Heart left ventricle (tissue), 16 donors: ENCODE measurements at regions not wholly inside any gene's neighbourhood (a gene's known extent, or its start where the extent isn't known, plus 50 kb on each side); places are given as distances from the start of the nearest gene placed in this dataset.
A peak's percentile ranks its signal among the peaks of the same experiment; 100 is the strongest.

Source experiments
- ATAC-seq, 4 donors: fragments of 200-7000 bp; cut with Tn5 transposase; one replicate each; pipeline ENCODE4 v1.9.1; 2020 to 2022; ENCODE audit warnings: moderate library complexity in 4 of 4, mild to moderate bottlenecking in 3 of 4, moderate number of reproducible peaks in 1 of 4
- DNase-seq, 5 donors: peaks; one replicate each; pipeline ENCODE4 v3.0.0-alpha.2; 2020
- H3K27ac ChIP-seq, 12 donors: fragments of 200-600 bp; sonication (generic) in 4 of 12; one replicate each; pipeline versions ENCODE4 v1.5.0 to v1.8.0; 2016 to 2022; ENCODE audit warnings: mild to moderate bottlenecking in 2 of 12
- H3K27me3 ChIP-seq, 9 donors: fragments of 200-600 bp; sonication (generic) in 2 of 9; one replicate each; pipeline versions ENCODE4 v1.5.1 to v1.8.0; 2016 to 2022; ENCODE audit warnings: mild to moderate bottlenecking in 3 of 9
- H3K36me3 ChIP-seq, 9 donors: fragments of 200-600 bp; sonication (generic) in 2 of 9; one replicate each; pipeline versions ENCODE4 v1.5.0 to v1.8.0; 2018 to 2022; ENCODE audit warnings: mild to moderate bottlenecking in 2 of 9
- H3K4me1 ChIP-seq, 12 donors: fragments of 200-600 bp; sonication (generic) in 4 of 12; one replicate each; pipeline versions ENCODE4 v1.5.0 to v1.8.0; 2016 to 2022; ENCODE audit warnings: mild to moderate bottlenecking in 3 of 12
- H3K4me3 ChIP-seq, 12 donors: fragments of 200-600 bp; sonication (generic) in 4 of 12; one replicate each; pipeline versions ENCODE4 v1.5.0 to v1.8.0; 2017 to 2022; ENCODE audit warnings: mild to moderate bottlenecking in 9 of 12, moderate library complexity in 4 of 12
- H3K9me3 ChIP-seq, 12 donors: fragments of 200-600 bp; sonication (generic) in 4 of 12; one replicate each; pipeline versions ENCODE4 v1.5.0 to v1.8.0; 2016 to 2022; ENCODE audit warnings: mild to moderate bottlenecking in 1 of 12
- POLR2A ChIP-seq, 2 donors: fragments of 450-650 bp; IDR thresholded peaks; one replicate each; pipeline ENCODE4 v1.6.1; 2017; ENCODE audit warnings: antibody characterized with exemption in 2 of 2, mild to moderate bottlenecking in 2 of 2, moderate library complexity in 2 of 2
- WGBS, 4 donors: extraction: QIAGEN DNeasy Blood & Tissue Kit in 2 of 4; methylation state at CpG; one replicate each; pipeline versions ENCODE4 v1.1.5 to v1.1.7; 2013 to 2018; 5-methylcytosine and 5-hydroxymethylcytosine counted together
- intact Hi-C, 10 donors: fragments of 100-400 bp; cut with DNase I; formaldehyde crosslinking; loops; one replicate each; pipeline versions ENCODE4 v1.11.1 to v1.14.2; 2022
- TF ChIP-seq, protein P1 (sequence below), 12 donors: fragments of 200-600 bp; sonication (generic) in 4 of 12; IDR thresholded peaks; one replicate each; pipeline versions ENCODE4 v1.5.0 to v1.8.0; 2018 to 2022; ENCODE audit warnings: antibody characterized with exemption in 12 of 12, mild to moderate bottlenecking in 5 of 12
- donor health status: ischemic (EF 13 %, LVEDD 7.1; RV severe dilation, severe dysfunction).
- donor health status: healthy with polysubstance abuse.
- donor health status: DM: no; HTN: yes; CAD: no.
- donor health status: DM: no; HTN: no; CAD: no.
- donor health status: ischemic (EF 25% LVEDD 6.9; RV normal size, moderate dysfunction).
- donor health status: ischemic (EF 25% LVEDD 5.7; RV mildly dilated, moderate dysfunction).
- donor health status: healthy.
- donor health status: DM: yes; HTN: yes; CAD: no.
- donor health status: ischemic (EF 35%, LVEDD 5.7; RV mildly dilated, moderate dysfunction).
- donor health status: nonischemic (EF 11% LVEDD 7.7; RV severe dilation, severe dysfunction).
- donor health status: DM: yes; HTN: yes; CAD: no.
- donor health status: PGD.
- donor health status: ischemic (EF 29% LVEDD 5.4; RV normal size, mild dysfunction).
- donor health status: nonischemic (EF 23%, LVEDD 6.1; RV moderate dilation, normal function).

DNA sequence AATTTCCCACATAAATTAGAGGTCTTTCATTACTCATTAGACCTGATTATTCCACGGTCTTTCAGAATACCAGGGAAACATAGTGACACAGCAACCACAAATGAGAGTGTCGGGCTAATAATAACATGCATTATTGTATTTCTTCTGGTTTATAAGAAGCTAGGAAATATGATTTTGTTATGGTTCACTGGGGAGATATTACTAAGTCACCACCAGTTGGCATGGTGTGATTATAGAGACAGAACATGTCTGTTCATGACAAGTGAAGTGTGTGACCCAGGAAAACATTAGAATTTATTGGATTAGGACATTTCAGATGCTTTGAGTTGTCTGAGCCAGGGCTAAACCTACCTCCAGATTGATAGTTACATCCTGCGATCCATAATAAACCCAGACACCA is 494.4 kb downstream of the FBXO15 start:
- Histone ChIP-seq H3K4me3 (no peak overlapping the region), H3K27me3 (no peaks in the 10 kb centered on the region), H3K36me3 (no peaks in the 10 kb centered on the region), H3K27ac (no peak overlapping the region), H3K9me3 (peaks cover 0 to 4% (median 0%) of the 10 kb centered on the region in 12 donors), H3K4me1 (no peaks in the 10 kb centered on the region)
- WGBS, 4 donors, result 80 to 94% (median 81%) methylated on average over 3 of the region's 3 CpGs
- DNase-seq (no peak), ATAC-seq (no peak)
- no peak for TF ChIP-seq POLR2A (IDR thresholded peaks at IDR 0.05)
- TF ChIP-seq, protein P1, sequence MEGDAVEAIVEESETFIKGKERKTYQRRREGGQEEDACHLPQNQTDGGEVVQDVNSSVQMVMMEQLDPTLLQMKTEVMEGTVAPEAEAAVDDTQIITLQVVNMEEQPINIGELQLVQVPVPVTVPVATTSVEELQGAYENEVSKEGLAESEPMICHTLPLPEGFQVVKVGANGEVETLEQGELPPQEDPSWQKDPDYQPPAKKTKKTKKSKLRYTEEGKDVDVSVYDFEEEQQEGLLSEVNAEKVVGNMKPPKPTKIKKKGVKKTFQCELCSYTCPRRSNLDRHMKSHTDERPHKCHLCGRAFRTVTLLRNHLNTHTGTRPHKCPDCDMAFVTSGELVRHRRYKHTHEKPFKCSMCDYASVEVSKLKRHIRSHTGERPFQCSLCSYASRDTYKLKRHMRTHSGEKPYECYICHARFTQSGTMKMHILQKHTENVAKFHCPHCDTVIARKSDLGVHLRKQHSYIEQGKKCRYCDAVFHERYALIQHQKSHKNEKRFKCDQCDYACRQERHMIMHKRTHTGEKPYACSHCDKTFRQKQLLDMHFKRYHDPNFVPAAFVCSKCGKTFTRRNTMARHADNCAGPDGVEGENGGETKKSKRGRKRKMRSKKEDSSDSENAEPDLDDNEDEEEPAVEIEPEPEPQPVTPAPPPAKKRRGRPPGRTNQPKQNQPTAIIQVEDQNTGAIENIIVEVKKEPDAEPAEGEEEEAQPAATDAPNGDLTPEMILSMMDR (IDR thresholded peaks at IDR 0.05), result no peak
- intact Hi-C loops, result no loop called here

DNA sequence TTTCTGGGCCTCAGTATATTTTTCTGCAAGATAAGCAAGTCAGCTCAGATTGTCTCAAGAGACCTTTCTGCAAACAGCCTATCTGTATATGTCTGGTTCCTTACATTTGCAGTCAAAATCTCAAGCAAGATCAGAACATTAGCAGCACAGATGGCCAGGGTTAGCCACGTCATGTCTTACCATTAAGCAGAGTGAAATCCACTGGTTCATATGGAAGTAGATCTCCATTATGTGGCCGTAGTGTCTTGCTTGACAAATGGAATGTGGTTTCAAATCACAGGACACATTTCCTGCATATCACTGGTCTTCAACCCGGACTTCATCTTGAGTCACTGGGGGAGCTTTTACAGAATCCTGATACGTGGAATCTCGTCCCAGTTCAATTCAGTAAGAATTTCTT is 500.2 kb downstream of the FBXO15 start:
- Histone ChIP-seq H3K4me1 (no peaks in the 10 kb centered on the region), H3K27me3 (no peaks in the 10 kb centered on the region), H3K4me3 (no peak overlapping the region), H3K36me3 (no peaks in the 10 kb centered on the region), H3K27ac (no peak overlapping the region), H3K9me3 (no peaks in the 10 kb centered on the region)
- ATAC-seq, result no peak
- TF ChIP-seq POLR2A (IDR thresholded peaks at IDR 0.05), result no peak
- TF ChIP-seq, protein P1 (IDR thresholded peaks at IDR 0.05), result no peak
- intact Hi-C loops, result loop anchor here in 1 of 10 donors (5.0 kb wide), 1 partner anchor 90 kb away; no protein-coding TSS in a partner anchor
- 75 to 82% (median 79%) methylated on average over 5 of the region's 5 CpGs for WGBS, 4 donors
- DNase-seq, result no peak

DNA sequence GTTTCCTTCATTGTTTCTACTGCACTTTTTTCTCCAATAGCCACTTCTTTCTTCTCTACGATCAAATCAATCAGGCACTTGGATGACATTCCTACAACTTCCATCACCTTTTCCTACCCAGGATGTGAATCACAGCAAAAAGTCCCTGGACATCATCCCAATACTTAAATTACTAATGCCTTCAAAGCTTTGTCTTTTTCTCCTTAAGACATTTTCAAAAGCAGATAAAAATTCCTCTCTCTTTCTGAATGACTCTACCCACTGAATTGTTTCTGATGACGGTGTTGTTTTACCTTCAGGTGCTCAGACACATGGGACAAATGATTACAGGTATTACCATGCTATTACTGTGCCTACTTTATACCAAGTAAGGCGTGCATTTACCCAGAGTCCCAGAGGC is 500.9 kb downstream of the FBXO15 start:
- DNase-seq, result no peak
- Histone ChIP-seq H3K4me3 (no peak overlapping the region), H3K9me3 (no peaks in the 10 kb centered on the region), H3K4me1 (no peaks in the 10 kb centered on the region), H3K27me3 (no peaks in the 10 kb centered on the region), H3K27ac (peak overlapping the region in 1 of 12 donors; percentile 35), H3K36me3 (no peaks in the 10 kb centered on the region)
- intact Hi-C loops, result loop anchor here in 1 of 10 donors (5.0 kb wide), 1 partner anchor 91 kb away; no protein-coding TSS in a partner anchor
- no peak for ATAC-seq
- WGBS, 4 donors, result 55 to 68% (median 59%) methylated on average over 3 of the region's 3 CpGs
- no peak for TF ChIP-seq POLR2A (IDR thresholded peaks at IDR 0.05)
- TF ChIP-seq, protein P1 (IDR thresholded peaks at IDR 0.05), result no peak

GRCh38 chr18:73646196-73646595 is 501.4 kb downstream of the FBXO15 start:
- Histone ChIP-seq H3K27me3 (no peaks in the 10 kb centered on the region), H3K4me1 (no peaks in the 10 kb centered on the region), H3K27ac (peak overlapping the region in 1 of 12 donors; percentile 35), H3K4me3 (no peak overlapping the region), H3K36me3 (no peaks in the 10 kb centered on the region), H3K9me3 (no peaks in the 10 kb centered on the region)
- 51 to 74% (median 54%) methylated on average over 4 of the region's 4 CpGs for WGBS, 4 donors
- intact Hi-C loops, result loop anchor here in 1 of 10 donors (5.0 kb wide), 1 partner anchor 91 kb away; no protein-coding TSS in a partner anchor
- no peak for DNase-seq
- no peak for ATAC-seq
- no peak for TF ChIP-seq POLR2A (IDR thresholded peaks at IDR 0.05)
- TF ChIP-seq, protein P1 (IDR thresholded peaks at IDR 0.05), result no peak
